GM18508 (cell line): ENCODE measurements at regions not wholly inside any gene's neighbourhood (a gene's known extent, or its start where the extent isn't known, plus 50 kb on each side); places are given as distances from the start of the nearest gene placed in this dataset.
"Not testable (repeated sequence)": the region's sequence is repeated elsewhere in the genome, so short reads cannot be mapped to it uniquely, and the experiment has no call there.

Source experiments
- ATAC-seq: cut with Tn5 transposase; IDR thresholded peaks from one replicate; pipeline ENCODE4 v1.9.1; 2021; ENCODE audit warnings: moderate number of reproducible peaks; ENCODE audit not compliant: insufficient read depth, unreplicated experiment

- not testable (repeated sequence) for ATAC-seq
Observed at GRCh38 chr4:145255311-145255710, 74.9 kb upstream of the OTUD4 start.

GRCh38 chr4:145252190-145252589 lies 71.8 kb upstream of the OTUD4 start:
- ATAC-seq = no peak

GRCh38 chr4:145251391-145251790 lies 71.0 kb upstream of the OTUD4 start:
- no peak for ATAC-seq

- ATAC-seq = no peak
Observed at GRCh38 chr4:145248971-145249370, 68.6 kb upstream of the OTUD4 start.

- no peak for ATAC-seq
Observed at GRCh38 chr4:145248502-145248901, 68.1 kb upstream of the OTUD4 start.

- ATAC-seq = peak; percentile 98
Observed at GRCh38 chr4:145234091-145234706, 53.8 kb upstream of the OTUD4 start.

- no peak for ATAC-seq
Observed at GRCh38 chr4:145231906-145232700, 51.7 kb upstream of the OTUD4 start.

- no peak for ATAC-seq
Observed at GRCh38 chr4:145230726-145231125, 50.3 kb upstream of the OTUD4 start.
